OCI-LY7 (cell line): ENCODE measurements at regions not wholly inside any gene's neighbourhood (a gene's known extent, or its start where the extent isn't known, plus 50 kb on each side); places are given as distances from the start of the nearest gene placed in this dataset.

Source experiments
- EZH2phosphoT487 ChIP-seq: fragments of 200-600 bp; sonication (generic); IDR thresholded peaks from 2 replicates; pipeline ENCODE4 v1.6.1; 2018; ENCODE audit warnings: low read depth, borderline replicate concordance, mild to moderate bottlenecking, mixed run types, antibody characterized with exemption, low read length, moderate library complexity, mixed read lengths
- TF ChIP-seq, protein P1 (sequence below): fragments of 200-600 bp; sonication (generic); conservative IDR thresholded peaks from 2 replicates; pipeline ENCODE4 v1.5.1; 2014; ENCODE audit warnings: mild to moderate bottlenecking, antibody characterized with exemption, low read length, moderate library complexity, mixed read lengths

DNA sequence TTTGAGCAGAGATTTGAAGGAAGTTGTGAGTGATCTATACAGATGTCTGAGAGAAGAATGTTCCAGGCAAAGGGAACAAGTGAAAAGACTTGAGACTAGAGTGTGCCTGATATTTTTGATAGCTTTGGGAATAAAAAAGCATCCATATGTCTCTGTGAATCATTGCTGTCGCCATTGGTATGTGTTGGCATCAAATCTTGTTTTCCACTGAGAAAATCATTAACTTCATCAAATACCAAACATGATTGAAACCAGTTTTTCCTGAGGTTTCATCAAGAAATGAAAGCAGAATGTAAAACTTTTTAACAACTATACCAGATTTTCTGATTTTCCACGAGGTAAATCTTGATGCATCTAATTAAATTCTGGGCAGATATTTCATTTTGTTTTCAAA is 862.6 kb downstream of the DIAPH3 start:
- TF ChIP-seq, protein P1, sequence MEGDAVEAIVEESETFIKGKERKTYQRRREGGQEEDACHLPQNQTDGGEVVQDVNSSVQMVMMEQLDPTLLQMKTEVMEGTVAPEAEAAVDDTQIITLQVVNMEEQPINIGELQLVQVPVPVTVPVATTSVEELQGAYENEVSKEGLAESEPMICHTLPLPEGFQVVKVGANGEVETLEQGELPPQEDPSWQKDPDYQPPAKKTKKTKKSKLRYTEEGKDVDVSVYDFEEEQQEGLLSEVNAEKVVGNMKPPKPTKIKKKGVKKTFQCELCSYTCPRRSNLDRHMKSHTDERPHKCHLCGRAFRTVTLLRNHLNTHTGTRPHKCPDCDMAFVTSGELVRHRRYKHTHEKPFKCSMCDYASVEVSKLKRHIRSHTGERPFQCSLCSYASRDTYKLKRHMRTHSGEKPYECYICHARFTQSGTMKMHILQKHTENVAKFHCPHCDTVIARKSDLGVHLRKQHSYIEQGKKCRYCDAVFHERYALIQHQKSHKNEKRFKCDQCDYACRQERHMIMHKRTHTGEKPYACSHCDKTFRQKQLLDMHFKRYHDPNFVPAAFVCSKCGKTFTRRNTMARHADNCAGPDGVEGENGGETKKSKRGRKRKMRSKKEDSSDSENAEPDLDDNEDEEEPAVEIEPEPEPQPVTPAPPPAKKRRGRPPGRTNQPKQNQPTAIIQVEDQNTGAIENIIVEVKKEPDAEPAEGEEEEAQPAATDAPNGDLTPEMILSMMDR: no peak
- TF ChIP-seq EZH2phosphoT487: no peak
